Hepatic stellate cell (primary cell): ENCODE measurements at regions not wholly inside any gene's neighbourhood (a gene's known extent, or its start where the extent isn't known, plus 50 kb on each side); places are given as distances from the start of the nearest gene placed in this dataset.
A peak's percentile ranks its signal among the peaks of the same experiment; 100 is the strongest.
"Not testable (repeated sequence)": the region's sequence is repeated elsewhere in the genome, so short reads cannot be mapped to it uniquely, and the experiment has no call there.

Experiments
- DNase-seq: peaks from one replicate; pipeline ENCODE4 v3.0.0; 2011; ENCODE audit warnings: low spot score

- no peak for DNase-seq
Measured at GRCh38 chr21:35527358-35527757, 478.3 kb upstream of the RUNX1 start.

- DNase-seq: no peak
Measured at GRCh38 chr21:35525443-35525842, 476.3 kb upstream of the RUNX1 start.

GRCh38 chr21:35521852-35522505, 472.9 kb upstream of the RUNX1 start:
- DNase-seq: no peak

- no peak for DNase-seq
Measured at GRCh38 chr21:35521293-35521692, 472.2 kb upstream of the RUNX1 start.

GRCh38 chr21:35520856-35521255, 471.8 kb upstream of the RUNX1 start:
- no peak for DNase-seq

GRCh38 chr21:35520302-35520701, 471.2 kb upstream of the RUNX1 start:
- no peak for DNase-seq

GRCh38 chr21:35517865-35518264, 468.8 kb upstream of the RUNX1 start:
- no peak for DNase-seq

- not testable (repeated sequence) for DNase-seq
Measured at GRCh38 chr21:35516292-35516691, 467.2 kb upstream of the RUNX1 start.

GRCh38 chr21:35512346-35512745, 463.2 kb upstream of the RUNX1 start:
- no peak for DNase-seq

GRCh38 chr21:35511696-35512162, 462.6 kb upstream of the RUNX1 start:
- DNase-seq: no peak

- DNase-seq: no peak
Measured at GRCh38 chr21:35510957-35511695, 462.0 kb upstream of the RUNX1 start.

- no peak for DNase-seq
Measured at GRCh38 chr21:35510294-35510693, 461.2 kb upstream of the RUNX1 start.

GRCh38 chr21:35509001-35509704, 460.1 kb upstream of the RUNX1 start:
- no peak for DNase-seq

GRCh38 chr21:35508139-35508888, 459.2 kb upstream of the RUNX1 start:
- DNase-seq: peak; percentile 17

- DNase-seq: no peak
Measured at GRCh38 chr21:35507181-35507759, 458.2 kb upstream of the RUNX1 start.

GRCh38 chr21:35506771-35507170, 457.7 kb upstream of the RUNX1 start:
- DNase-seq: no peak

- DNase-seq: no peak
Measured at GRCh38 chr21:35506352-35506751, 457.2 kb upstream of the RUNX1 start.

- no peak for DNase-seq
Measured at GRCh38 chr21:35504951-35505466, 455.9 kb upstream of the RUNX1 start.

GRCh38 chr21:35504277-35504676, 455.2 kb upstream of the RUNX1 start:
- no peak for DNase-seq

GRCh38 chr21:35503671-35504070, 454.6 kb upstream of the RUNX1 start:
- no peak for DNase-seq

GRCh38 chr21:35502821-35503220, 453.7 kb upstream of the RUNX1 start:
- DNase-seq: no peak

GRCh38 chr21:35497522-35497921, 448.4 kb upstream of the RUNX1 start:
- not testable (repeated sequence) for DNase-seq
